ENCODE measurements at regions not wholly inside any gene's neighbourhood (a gene's known extent, or its start where the extent isn't known, plus 50 kb on each side); places are given as distances from the start of the nearest gene placed in this dataset.

- DNase-seq (ENCODE audit: low spot score), result peak; percentile 63
Observed at GRCh38 chr11:120032766-120033390, 105.0 kb downstream of the TRIM29 start.

GRCh38 chr11:120031612-120032600, 106.0 kb downstream of the TRIM29 start:
- peak; percentile 65 for DNase-seq (ENCODE audit: low spot score)

GRCh38 chr11:120031156-120031555, 106.8 kb downstream of the TRIM29 start:
- no peak for DNase-seq (ENCODE audit: low spot score)

GRCh38 chr11:120030411-120030810, 107.5 kb downstream of the TRIM29 start:
- DNase-seq (ENCODE audit: low spot score), result no peak

- DNase-seq (ENCODE audit: low spot score), result no peak
Observed at GRCh38 chr11:120029321-120029720, 108.6 kb downstream of the TRIM29 start.

- DNase-seq (ENCODE audit: low spot score), result no peak
Observed at GRCh38 chr11:120028897-120029258, 109.0 kb downstream of the TRIM29 start.

- no peak for DNase-seq (ENCODE audit: low spot score)
Observed at GRCh38 chr11:120028181-120028896, 109.6 kb downstream of the TRIM29 start.

- DNase-seq (ENCODE audit: low spot score), result no peak
Observed at GRCh38 chr11:120027546-120028180, 110.2 kb downstream of the TRIM29 start.

GRCh38 chr11:120025606-120026335, 112.1 kb downstream of the TRIM29 start:
- no peak for DNase-seq (ENCODE audit: low spot score)

GRCh38 chr11:120024586-120024985, 113.3 kb downstream of the TRIM29 start:
- DNase-seq (ENCODE audit: low spot score), result peak; percentile 26

- DNase-seq (ENCODE audit: low spot score), result no peak
Observed at GRCh38 chr11:120024046-120024445, 113.9 kb downstream of the TRIM29 start.

- DNase-seq (ENCODE audit: low spot score), result no peak
Observed at GRCh38 chr11:120023551-120023950, 114.4 kb downstream of the TRIM29 start.

- DNase-seq (ENCODE audit: low spot score), result no peak
Observed at GRCh38 chr11:120023120-120023519, 114.8 kb downstream of the TRIM29 start.

GRCh38 chr11:120022617-120023016, 115.3 kb downstream of the TRIM29 start:
- no peak for DNase-seq (ENCODE audit: low spot score)

- DNase-seq (ENCODE audit: low spot score), result peak; percentile 23
Observed at GRCh38 chr11:120021978-120022377, 115.9 kb downstream of the TRIM29 start.

GRCh38 chr11:120021391-120021953, 116.4 kb downstream of the TRIM29 start:
- DNase-seq (ENCODE audit: low spot score), result no peak

GRCh38 chr11:120020981-120021380, 116.9 kb downstream of the TRIM29 start:
- DNase-seq (ENCODE audit: low spot score), result peak; percentile 56

GRCh38 chr11:120020486-120020885, 117.4 kb downstream of the TRIM29 start:
- DNase-seq (ENCODE audit: low spot score), result no peak

- DNase-seq (ENCODE audit: low spot score), result no peak
Observed at GRCh38 chr11:120019191-120019590, 118.7 kb downstream of the TRIM29 start.

GRCh38 chr11:120017582-120018150, 120.2 kb downstream of the TRIM29 start:
- peak; percentile 21 for DNase-seq (ENCODE audit: low spot score)

Measured in umbilical cord (tissue), 1 donor.